ENCODE measurements at regions not wholly inside any gene's neighbourhood (a gene's known extent, or its start where the extent isn't known, plus 50 kb on each side); places are given as distances from the start of the nearest gene placed in this dataset.

DNA sequence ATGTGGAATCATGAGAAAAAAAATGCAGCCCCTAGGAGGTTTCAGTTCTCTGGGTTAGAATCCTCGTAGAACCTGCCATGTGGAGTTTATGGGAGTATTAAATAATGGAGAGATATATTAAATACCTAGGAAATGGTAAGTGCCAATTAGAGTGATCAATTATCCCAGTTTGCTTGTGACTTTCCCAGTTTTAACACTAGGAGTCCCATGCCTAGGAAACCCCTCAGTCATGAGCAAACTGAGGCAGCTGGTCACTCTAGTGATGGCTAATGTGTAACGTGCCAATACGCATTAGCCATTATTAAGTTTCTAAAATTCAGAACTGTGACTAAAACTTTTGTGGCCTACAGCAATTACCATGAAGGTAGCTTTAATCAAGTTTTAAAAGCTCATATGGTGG is 720.6 kb downstream of the TAF11L14 start:
- intact Hi-C loops (cut with DNase I; ENCODE audit: low total_unique reads) = no loop called here
- H3K27me3 ChIP-seq = no peaks in the 10 kb centered on the region
- TF ChIP-seq, protein P1, sequence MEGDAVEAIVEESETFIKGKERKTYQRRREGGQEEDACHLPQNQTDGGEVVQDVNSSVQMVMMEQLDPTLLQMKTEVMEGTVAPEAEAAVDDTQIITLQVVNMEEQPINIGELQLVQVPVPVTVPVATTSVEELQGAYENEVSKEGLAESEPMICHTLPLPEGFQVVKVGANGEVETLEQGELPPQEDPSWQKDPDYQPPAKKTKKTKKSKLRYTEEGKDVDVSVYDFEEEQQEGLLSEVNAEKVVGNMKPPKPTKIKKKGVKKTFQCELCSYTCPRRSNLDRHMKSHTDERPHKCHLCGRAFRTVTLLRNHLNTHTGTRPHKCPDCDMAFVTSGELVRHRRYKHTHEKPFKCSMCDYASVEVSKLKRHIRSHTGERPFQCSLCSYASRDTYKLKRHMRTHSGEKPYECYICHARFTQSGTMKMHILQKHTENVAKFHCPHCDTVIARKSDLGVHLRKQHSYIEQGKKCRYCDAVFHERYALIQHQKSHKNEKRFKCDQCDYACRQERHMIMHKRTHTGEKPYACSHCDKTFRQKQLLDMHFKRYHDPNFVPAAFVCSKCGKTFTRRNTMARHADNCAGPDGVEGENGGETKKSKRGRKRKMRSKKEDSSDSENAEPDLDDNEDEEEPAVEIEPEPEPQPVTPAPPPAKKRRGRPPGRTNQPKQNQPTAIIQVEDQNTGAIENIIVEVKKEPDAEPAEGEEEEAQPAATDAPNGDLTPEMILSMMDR (IDR thresholded peaks at IDR 0.05) = no peak
- no peak for TF ChIP-seq POLR2AphosphoS5 (IDR thresholded peaks at IDR 0.05)
- TF ChIP-seq POLR2A (IDR thresholded peaks at IDR 0.05) = no peak
- DNase-seq (ENCODE audit: low spot score in 2 of 2) = no peak
- no peaks in the 10 kb centered on the region for H3K4me1 ChIP-seq
- no peak overlapping the region for H3K27ac ChIP-seq
- H3K36me3 ChIP-seq = no peaks in the 10 kb centered on the region
- H3K9me3 ChIP-seq = no peaks in the 10 kb centered on the region
- no peak overlapping the region for H3K4me3 ChIP-seq

DNA sequence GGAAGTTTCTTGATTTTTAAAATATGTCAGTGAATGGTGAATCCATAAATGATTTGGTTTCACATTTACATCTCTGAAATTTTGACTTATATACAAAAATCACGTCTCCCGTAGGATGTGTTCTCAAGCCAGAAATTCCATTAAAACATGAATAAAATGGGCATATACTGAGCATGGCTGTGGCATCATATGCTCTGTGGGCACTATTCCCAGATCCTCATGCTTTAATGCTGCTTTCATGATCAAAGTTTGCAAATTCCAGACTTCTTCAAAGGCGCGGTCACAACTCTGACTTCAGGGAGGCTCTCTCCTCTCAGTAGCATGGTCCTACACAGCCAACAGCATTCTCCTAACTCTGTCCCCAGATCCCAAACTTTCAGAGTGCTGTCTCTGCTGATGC is 723.2 kb downstream of the TAF11L14 start:
- intact Hi-C loops (cut with DNase I; ENCODE audit: low total_unique reads) = no loop called here
- Histone ChIP-seq H3K36me3 (no peaks in the 10 kb centered on the region), H3K27me3 (no peaks in the 10 kb centered on the region), H3K27ac (no peak overlapping the region), H3K4me3 (no peak overlapping the region), H3K4me1 (no peaks in the 10 kb centered on the region), H3K9me3 (no peaks in the 10 kb centered on the region)
- TF ChIP-seq, protein P1 (IDR thresholded peaks at IDR 0.05) = no peak
- no peak for DNase-seq (ENCODE audit: low spot score in 2 of 2)

DNA sequence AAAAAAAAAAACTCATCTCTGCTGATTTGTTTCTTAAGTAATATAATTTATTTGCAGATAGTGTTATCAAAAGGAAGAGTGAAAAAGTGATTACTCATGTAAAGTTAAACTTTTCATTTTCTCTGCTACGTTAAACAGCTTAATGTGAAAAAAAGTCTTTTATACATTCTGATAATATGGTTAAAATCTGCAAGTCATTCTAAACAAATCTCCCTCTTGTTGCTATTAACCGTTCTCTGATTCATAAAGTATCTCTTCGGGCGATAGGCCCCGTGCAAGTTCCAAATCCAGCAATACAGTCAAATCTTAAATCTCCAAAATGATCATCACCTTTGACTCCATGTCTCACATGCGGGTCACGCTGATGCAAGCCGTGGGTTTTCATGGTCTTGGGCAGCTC is 732.0 kb downstream of the TAF11L14 start:
- H3K27ac ChIP-seq = no peak overlapping the region
- H3K27me3 ChIP-seq = no peaks in the 10 kb centered on the region
- H3K4me1 ChIP-seq = no peaks in the 10 kb centered on the region
- intact Hi-C loops (cut with DNase I; ENCODE audit: low total_unique reads) = loop anchor here (2.0 kb wide), 1 partner anchor 21 kb away; no protein-coding TSS in a partner anchor
- H3K4me3 ChIP-seq = no peak overlapping the region
- no peaks in the 10 kb centered on the region for H3K36me3 ChIP-seq
- no peaks in the 10 kb centered on the region for H3K9me3 ChIP-seq
- TF ChIP-seq, protein P1 (IDR thresholded peaks at IDR 0.05) = no peak
- TF ChIP-seq POLR2A (IDR thresholded peaks at IDR 0.05) = no peak
- TF ChIP-seq POLR2AphosphoS5 (IDR thresholded peaks at IDR 0.05) = no peak
- no peak for DNase-seq (ENCODE audit: low spot score in 2 of 2)

DNA sequence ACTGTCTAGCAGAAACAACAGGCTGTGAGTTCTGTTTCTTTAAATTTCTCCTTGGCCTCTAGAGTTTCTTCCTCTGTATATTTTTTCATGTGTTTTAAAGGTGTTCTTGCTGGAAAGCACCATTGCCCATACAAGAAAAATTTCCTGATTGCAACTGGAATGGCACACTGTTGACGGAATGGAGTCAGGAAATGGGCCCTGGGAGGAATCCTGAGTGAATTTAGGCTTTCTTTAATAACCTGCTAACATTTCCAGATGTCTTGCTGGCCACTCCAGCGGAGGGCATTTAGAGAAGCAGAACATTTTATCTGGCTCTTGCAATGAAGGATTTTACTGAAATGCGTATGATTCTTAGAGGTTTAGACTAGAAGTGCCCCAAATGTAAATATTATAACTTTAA is 736.3 kb downstream of the TAF11L14 start:
- TF ChIP-seq POLR2A (IDR thresholded peaks at IDR 0.05) (no peak), POLR2AphosphoS5 (IDR thresholded peaks at IDR 0.05) (no peak)
- TF ChIP-seq, protein P1 (IDR thresholded peaks at IDR 0.05) = no peak
- H3K4me1 ChIP-seq = no peaks in the 10 kb centered on the region
- H3K36me3 ChIP-seq = no peaks in the 10 kb centered on the region
- DNase-seq (ENCODE audit: low spot score in 2 of 2) = no peak
- H3K4me3 ChIP-seq = no peak overlapping the region
- H3K27me3 ChIP-seq = no peaks in the 10 kb centered on the region
- no peak overlapping the region for H3K27ac ChIP-seq
- no peaks in the 10 kb centered on the region for H3K9me3 ChIP-seq
- intact Hi-C loops (cut with DNase I; ENCODE audit: low total_unique reads) = no loop called here

DNA sequence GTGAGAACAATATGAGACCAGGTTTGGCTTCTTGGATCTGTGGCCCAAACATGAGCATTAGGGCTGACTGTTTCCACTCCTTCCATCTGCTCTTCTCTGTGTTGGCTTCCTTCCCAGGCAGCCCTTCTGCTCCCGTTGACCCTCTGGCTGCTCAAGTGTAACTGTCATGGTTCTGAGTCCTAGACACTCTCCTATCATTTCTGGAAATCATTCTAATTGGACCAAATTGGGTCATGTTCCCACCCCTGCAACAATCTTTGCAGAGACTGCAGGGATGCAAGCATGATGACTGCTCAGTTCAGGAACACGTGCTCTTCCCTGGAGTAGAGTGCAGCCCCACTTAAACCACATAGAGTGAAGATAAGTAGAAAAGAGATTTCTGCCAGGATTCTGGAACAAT is 741.4 kb downstream of the TAF11L14 start:
- TF ChIP-seq POLR2A (IDR thresholded peaks at IDR 0.05) (no peak), POLR2AphosphoS5 (IDR thresholded peaks at IDR 0.05) (no peak)
- TF ChIP-seq, protein P1 (IDR thresholded peaks at IDR 0.05) = no peak
- intact Hi-C loops (cut with DNase I; ENCODE audit: low total_unique reads) = no loop called here
- Histone ChIP-seq H3K4me1 (no peaks in the 10 kb centered on the region), H3K36me3 (no peaks in the 10 kb centered on the region), H3K27ac (no peak overlapping the region), H3K4me3 (no peak overlapping the region), H3K9me3 (no peaks in the 10 kb centered on the region), H3K27me3 (no peaks in the 10 kb centered on the region)
- DNase-seq (ENCODE audit: low spot score in 2 of 2) = no peak

Measured in breast epithelium (tissue), 4 donors.